DMS114 treated with DMSO at 0.1 percent for 48 hours (cell line): ENCODE measurements at regions not wholly inside any gene's neighbourhood (a gene's known extent, or its start where the extent isn't known, plus 50 kb on each side); places are given as distances from the start of the nearest gene placed in this dataset.
A peak's percentile ranks its signal among the peaks of the same experiment; 100 is the strongest.
"Not testable (repeated sequence)": the region's sequence is repeated elsewhere in the genome, so short reads cannot be mapped to it uniquely, and the experiment has no call there.

Source experiments
- DNase-seq: peaks from one replicate; lab custom pipeline; 2025; ENCODE audit not compliant: unreplicated experiment; lab: John Stamatoyannopoulos, UW

- not testable (repeated sequence) for DNase-seq
Measured at GRCh38 chr6:99141906-99142305, 194.2 kb upstream of the FBXL4 start.

GRCh38 chr6:99138445-99138844 lies 190.7 kb upstream of the FBXL4 start:
- peak; percentile 0 for DNase-seq

- no peak for DNase-seq
Measured at GRCh38 chr6:99137314-99137713, 189.6 kb upstream of the FBXL4 start.

GRCh38 chr6:99136488-99136887 lies 188.7 kb upstream of the FBXL4 start:
- DNase-seq, result no peak

GRCh38 chr6:99132026-99132635 lies 184.4 kb upstream of the FBXL4 start:
- no peak for DNase-seq

- DNase-seq, result no peak
Measured at GRCh38 chr6:99130897-99131873, 183.4 kb upstream of the FBXL4 start.

- DNase-seq, result no peak
Measured at GRCh38 chr6:99129835-99130234, 182.1 kb upstream of the FBXL4 start.

GRCh38 chr6:99121748-99122147 lies 174.0 kb upstream of the FBXL4 start:
- no peak for DNase-seq

- DNase-seq, result no peak
Measured at GRCh38 chr6:99120641-99121040, 172.9 kb upstream of the FBXL4 start.

- peak; percentile 63 for DNase-seq
Measured at GRCh38 chr6:99119109-99120031, 171.6 kb upstream of the FBXL4 start.

GRCh38 chr6:99114769-99115406 lies 167.1 kb upstream of the FBXL4 start:
- DNase-seq, result no peak

GRCh38 chr6:99111590-99111989 lies 163.8 kb upstream of the FBXL4 start:
- no peak for DNase-seq

- DNase-seq, result no peak
Measured at GRCh38 chr6:99110029-99110428, 162.3 kb upstream of the FBXL4 start.

- DNase-seq, result no peak
Measured at GRCh38 chr6:99104218-99104617, 156.5 kb upstream of the FBXL4 start.

- DNase-seq, result no peak
Measured at GRCh38 chr6:99099243-99099642, 151.5 kb upstream of the FBXL4 start.

- no peak for DNase-seq
Measured at GRCh38 chr6:99096170-99096569, 148.4 kb upstream of the FBXL4 start.

- no peak for DNase-seq
Measured at GRCh38 chr6:99093456-99094190, 145.9 kb upstream of the FBXL4 start.

- DNase-seq, result no peak
Measured at GRCh38 chr6:99092461-99092860, 144.7 kb upstream of the FBXL4 start.

GRCh38 chr6:99091985-99092384 lies 144.2 kb upstream of the FBXL4 start:
- no peak for DNase-seq

GRCh38 chr6:99080191-99080590 lies 132.4 kb upstream of the FBXL4 start:
- no peak for DNase-seq
